H9 (cell line): ENCODE measurements at regions not wholly inside any gene's neighbourhood (a gene's known extent, or its start where the extent isn't known, plus 50 kb on each side); places are given as distances from the start of the nearest gene placed in this dataset.

Experiments used
- DNase-seq: peaks from one replicate; pipeline ENCODE4 v3.0.0-alpha.2; 2017
- H2AFZ ChIP-seq: one replicate; pipeline ENCODE4 v1.6.1; 2013; ENCODE audit warnings: mild to moderate bottlenecking, low read length, control low read depth, moderate library complexity
- H2AK5ac ChIP-seq: 2 replicates; pipeline ENCODE4 v1.6.1; 2013; ENCODE audit warnings: low read length, control low read depth, mixed read lengths; ENCODE audit not compliant: insufficient read length
- H2BK120ac ChIP-seq: one replicate; pipeline ENCODE4 v1.6.1; 2013; ENCODE audit warnings: low read depth, mild to moderate bottlenecking, low read length, control low read depth, inconsistent platforms; ENCODE audit not compliant: poor library complexity, severe bottlenecking
- H2BK12ac ChIP-seq: 2 replicates; pipeline ENCODE4 v1.6.1; 2013; ENCODE audit warnings: low read length, control low read depth, mixed read lengths, low read depth; ENCODE audit not compliant: insufficient read length
- H2BK15ac ChIP-seq: 2 replicates; pipeline ENCODE4 v1.6.1; 2013; ENCODE audit warnings: low read depth, low read length, control low read depth
- H2BK20ac ChIP-seq: one replicate; pipeline ENCODE4 v1.6.1; 2013; ENCODE audit warnings: low read depth, mild to moderate bottlenecking, low read length, control low read depth, inconsistent platforms; ENCODE audit not compliant: poor library complexity, severe bottlenecking
- H2BK5ac ChIP-seq: 2 replicates; pipeline ENCODE4 v1.6.1; 2013; ENCODE audit warnings: low read length, control low read depth, mixed read lengths; ENCODE audit not compliant: insufficient read length
- H3K14ac ChIP-seq: 2 replicates; pipeline ENCODE4 v1.6.1; 2013; ENCODE audit warnings: low read length, control low read depth; ENCODE audit not compliant: insufficient read depth
- H3K18ac ChIP-seq: 2 replicates; pipeline ENCODE4 v1.6.1; 2013; ENCODE audit warnings: low read depth, mild to moderate bottlenecking, mixed read lengths, low read length, control low read depth; ENCODE audit not compliant: insufficient read length
- H3K23ac ChIP-seq: 2 replicates; pipeline ENCODE4 v1.6.1; 2013; ENCODE audit warnings: low read length, control low read depth, mixed read lengths, low read depth; ENCODE audit not compliant: insufficient read length
- H3K23me2 ChIP-seq: 2 replicates; pipeline ENCODE4 v1.6.1; 2013; ENCODE audit warnings: low read depth, mild to moderate bottlenecking, mixed read lengths, low read length, control low read depth; ENCODE audit not compliant: insufficient read length, poor library complexity, severe bottlenecking
- H3K27ac ChIP-seq: 2 replicates; pipeline ENCODE4 v1.5.1; 2013; ENCODE audit warnings: low read length, control low read depth, mixed read lengths, low read depth; ENCODE audit not compliant: insufficient read length
- H3K27me3 ChIP-seq: 2 replicates; pipeline ENCODE4 v1.6.1; 2013; ENCODE audit warnings: low read length, control low read depth, inconsistent platforms; ENCODE audit not compliant: insufficient read depth
- H3K4ac ChIP-seq: 2 replicates; pipeline ENCODE4 v1.6.1; 2013; ENCODE audit warnings: low read depth, mild to moderate bottlenecking, control low read depth, inconsistent platforms, low read length, moderate library complexity
- H3K4me1 ChIP-seq: 2 replicates; pipeline ENCODE4 v1.6.1; 2013; ENCODE audit warnings: low read length, control low read depth, inconsistent platforms; ENCODE audit not compliant: insufficient read depth
- H3K4me2 ChIP-seq: 2 replicates; pipeline ENCODE4 v1.6.1; 2013; ENCODE audit warnings: low read length, control low read depth, mixed read lengths; ENCODE audit not compliant: insufficient read length, insufficient read depth
- H3K56ac ChIP-seq: 2 replicates; pipeline ENCODE4 v1.6.1; 2013; ENCODE audit warnings: low read depth, mild to moderate bottlenecking, mixed read lengths, low read length, control low read depth; ENCODE audit not compliant: insufficient read length
- H3K79me1 ChIP-seq: 2 replicates; pipeline ENCODE4 v1.6.1; 2013; ENCODE audit warnings: low read depth, mild to moderate bottlenecking, moderate library complexity, low read length, control low read depth, inconsistent platforms; ENCODE audit not compliant: insufficient read depth, poor library complexity, severe bottlenecking
- H3K79me2 ChIP-seq: 2 replicates; pipeline ENCODE4 v1.6.1; 2013; ENCODE audit warnings: low read length, control low read depth, inconsistent platforms; ENCODE audit not compliant: insufficient read depth
- H3K9ac ChIP-seq: 2 replicates; pipeline ENCODE4 v1.6.1; 2013; ENCODE audit warnings: low read length, control low read depth, mixed read lengths; ENCODE audit not compliant: insufficient read length; ENCODE audit errors: extremely low read depth
- H3K9me3 ChIP-seq: one replicate; pipeline ENCODE4 v1.6.1; 2013; ENCODE audit warnings: low read depth, low read length, inconsistent platforms; ENCODE audit not compliant: control insufficient read depth
- H3T11ph ChIP-seq: one replicate; pipeline ENCODE4 v1.6.1; 2013; ENCODE audit warnings: mild to moderate bottlenecking, low read length, control low read depth, inconsistent platforms
- H4K20me1 ChIP-seq: one replicate; pipeline ENCODE4 v1.6.1; 2013; ENCODE audit not compliant: control insufficient read depth, insufficient read length, insufficient read depth
- H4K5ac ChIP-seq: 2 replicates; pipeline ENCODE4 v1.6.1; 2013; ENCODE audit warnings: low read depth, mild to moderate bottlenecking, mixed read lengths, low read length, control low read depth; ENCODE audit not compliant: insufficient read length
- H4K8ac ChIP-seq: replicated peaks from 2 replicates; pipeline ENCODE4 v1.6.1; 2013; ENCODE audit warnings: low read length, control low read depth, mixed read lengths, low read depth; ENCODE audit not compliant: insufficient read length
- H4K91ac ChIP-seq: 2 replicates; pipeline ENCODE4 v1.6.1; 2013; ENCODE audit warnings: low read depth, mild to moderate bottlenecking, moderate library complexity, mixed read lengths, low read length, control low read depth; ENCODE audit not compliant: insufficient read length
- H3K27ac Mint-ChIP-seq, 3 experiments: 2 replicates in 2 of 3; 3 replicates in 1 of 3; pipeline ENCODE4 v1.8.0; 2020 to 2021; ENCODE audit warnings: mixed read lengths in 3 of 3, mild to moderate bottlenecking in 1 of 3, moderate library complexity in 1 of 3
- H3K27me3 Mint-ChIP-seq: 2 replicates; pipeline ENCODE4 v1.8.0; 2021; ENCODE audit warnings: low read depth, mild to moderate bottlenecking, moderate library complexity, mixed read lengths
- H3K36me3 Mint-ChIP-seq, 3 experiments: 2 replicates in 2 of 3; 3 replicates in 1 of 3; pipeline ENCODE4 v1.8.0; 2020 to 2021; ENCODE audit warnings: low read depth in 3 of 3, mixed read lengths in 3 of 3; ENCODE audit not compliant: insufficient read depth in 1 of 3
- H3K4me1 Mint-ChIP-seq, 2 experiments: 2 replicates each; pipeline ENCODE4 v1.8.0; 2020; ENCODE audit warnings: mixed read lengths in 2 of 2
- H3K4me3 Mint-ChIP-seq, 2 experiments: 2 replicates in 1 of 2; 3 replicates in 1 of 2; pipeline ENCODE4 v1.8.0; 2020 to 2021; ENCODE audit warnings: mild to moderate bottlenecking in 2 of 2, mixed read lengths in 2 of 2, moderate library complexity in 1 of 2
- H3K9me3 Mint-ChIP-seq, 2 experiments: 2 replicates in 1 of 2; 3 replicates in 1 of 2; pipeline ENCODE4 v1.8.0; 2020; ENCODE audit warnings: mild to moderate bottlenecking in 2 of 2, mixed read lengths in 2 of 2, moderate library complexity in 1 of 2
- CTCF ChIP-seq: fragments of 200-600 bp; sonication (generic); conservative IDR thresholded peaks from 3 replicates; pipeline ENCODE4 v1.8.0; 2021; ENCODE audit warnings: antibody characterized with exemption, mild to moderate bottlenecking
- WGBS: extraction: QIAGEN DNeasy Blood & Tissue Kit; methylation state at CpG from one replicate; pipeline ENCODE4 v1.1.7; 2013; ENCODE audit warnings: missing lambda C conversion rate, low lambda C conversion rate, mixed read lengths; ENCODE audit not compliant: insufficient read length; ENCODE audit errors: extremely low coverage; 5-methylcytosine and 5-hydroxymethylcytosine counted together

- H2AK5ac ChIP-seq: no peak overlapping the region
- no peaks in the 10 kb centered on the region for H3K4me1 ChIP-seq
- Mint-ChIP-seq H3K9me3 (no peaks in the 10 kb centered on the region; a peak in 3 of 5 replicates), H3K4me1 (peaks cover 0 to 5% of the 10 kb centered on the region in 2 experiments; a peak in 1 of 4 replicates), H3K4me3 (no peak overlapping the region), H3K27me3 (peaks cover 25% of the 10 kb centered on the region), H3K36me3 (no peaks in the 10 kb centered on the region; a peak in 2 of 7 replicates), H3K27ac (no peak overlapping the region)
- H3K14ac ChIP-seq: no peak overlapping the region
- H4K20me1 ChIP-seq: no peaks in the 10 kb centered on the region
- H4K91ac ChIP-seq: no peak overlapping the region
- H2BK15ac ChIP-seq: no peak overlapping the region
- no peak overlapping the region for H2BK12ac ChIP-seq
- no peak overlapping the region for H3K23ac ChIP-seq
- no peaks in the 10 kb centered on the region for H3K79me2 ChIP-seq
- no peaks in the 10 kb centered on the region for H3K79me1 ChIP-seq
- H3K9me3 ChIP-seq: no peaks in the 10 kb centered on the region
- no CpG with 5 or more reads among the region's 8 CpGs for WGBS
- no peak overlapping the region for H3K4ac ChIP-seq
- H3K9ac ChIP-seq: no peak overlapping the region
- no peak overlapping the region for H3K4me2 ChIP-seq
- H3K18ac ChIP-seq: no peak overlapping the region
- no peak overlapping the region for H3K27ac ChIP-seq
- DNase-seq: no peak
- no peak overlapping the region for H2BK120ac ChIP-seq
- H2AFZ ChIP-seq: no peak overlapping the region
- no peak for TF ChIP-seq CTCF
- H4K5ac ChIP-seq: no peak overlapping the region
- H3K56ac ChIP-seq: no peak overlapping the region
- H2BK20ac ChIP-seq: no peak overlapping the region
- H2BK5ac ChIP-seq: no peak overlapping the region
- no peaks in the 10 kb centered on the region; the same call in 1 of the 2 replicates for H3K27me3 ChIP-seq
- H4K8ac ChIP-seq: no peak overlapping the region
- no peak overlapping the region for H3T11ph ChIP-seq
- H3K23me2 ChIP-seq: no peaks in the 10 kb centered on the region
These were observed 160.9 kb upstream of the MVB12B start for GRCh38 chr9:126165755-126166154.
